Erythroblast (primary cell): ENCODE measurements at regions not wholly inside any gene's neighbourhood (a gene's known extent, or its start where the extent isn't known, plus 50 kb on each side); places are given as distances from the start of the nearest gene placed in this dataset.

Experiments
- GATA1 ChIP-seq: IDR thresholded peaks from 2 replicates; pipeline ENCODE4 v1.6.1; 2011; ENCODE audit warnings: low read depth, mild to moderate bottlenecking, control low read depth, low read length, moderate library complexity
- POLR2A ChIP-seq: IDR thresholded peaks from 2 replicates; pipeline ENCODE4 v1.6.1; 2011; ENCODE audit warnings: mild to moderate bottlenecking, low read length

DNA sequence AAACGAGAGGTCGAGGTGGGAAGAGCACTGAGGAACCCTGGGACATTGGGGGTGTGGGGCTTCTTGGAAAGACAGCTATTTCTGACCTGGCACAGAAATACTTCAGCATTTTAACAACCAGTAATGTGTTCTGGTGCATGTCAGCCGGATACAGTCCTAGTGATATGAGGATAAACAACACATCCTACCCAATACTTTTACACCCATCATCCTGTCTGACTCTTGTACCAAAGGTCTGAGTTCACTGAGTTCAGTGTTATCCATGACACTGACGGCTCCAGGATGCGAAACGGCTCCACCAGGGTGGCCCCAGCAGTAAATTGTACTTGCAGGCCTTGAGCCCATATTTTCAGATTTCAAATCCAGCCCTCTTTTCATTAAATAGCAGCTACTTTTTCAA lies 65.9 kb upstream of the SH3BP4 start:
- TF ChIP-seq POLR2A = no peak
- TF ChIP-seq GATA1 = no peak
